ENCODE measurements at regions not wholly inside any gene's neighbourhood (a gene's known extent, or its start where the extent isn't known, plus 50 kb on each side); places are given as distances from the start of the nearest gene placed in this dataset.

GRCh38 chr13:81917810-81918209 lies 1576.9 kb upstream of the SPRY2 start:
- ChIA-PET CTCF (no interaction called here), POLR2A (no interaction called here)
- no peak for TF ChIP-seq CTCF (IDR thresholded peaks at IDR 0.05)
- no peaks in the 10 kb centered on the region for H3K36me3 Mint-ChIP-seq (ENCODE audit: low read depth)
- intact Hi-C loops (cut with micrococcal nuclease): no loop called here
- H3K4me3 Mint-ChIP-seq: no peak overlapping the region
- ATAC-seq (ENCODE audit: low read depth): no peak
- no peaks in the 10 kb centered on the region for H3K27me3 Mint-ChIP-seq
- H3K27ac Mint-ChIP-seq: no peak overlapping the region
- DNase-seq: no peak
- H3K4me1 Mint-ChIP-seq: no peaks in the 10 kb centered on the region
- H3K9me3 Mint-ChIP-seq: peaks cover 3% of the 10 kb centered on the region

- intact Hi-C loops (cut with micrococcal nuclease): no loop called here
- CTCF ChIA-PET: no interaction called here
These were observed 1575.5 kb upstream of the SPRY2 start for GRCh38 chr13:81916461-81916860.

GRCh38 chr13:81907787-81908372 lies 1567.0 kb upstream of the SPRY2 start:
- no peaks in the 10 kb centered on the region for H3K4me1 Mint-ChIP-seq
- intact Hi-C loops (cut with micrococcal nuclease): no loop called here
- no peak overlapping the region for H3K27ac Mint-ChIP-seq
- H3K9me3 Mint-ChIP-seq: peaks cover 3% of the 10 kb centered on the region
- no peak overlapping the region for H3K4me3 Mint-ChIP-seq
- H3K27me3 Mint-ChIP-seq: no peaks in the 10 kb centered on the region
- no peak for TF ChIP-seq CTCF (IDR thresholded peaks at IDR 0.05)
- no peaks in the 10 kb centered on the region for H3K36me3 Mint-ChIP-seq (ENCODE audit: low read depth)
- ChIA-PET CTCF (no interaction called here), POLR2A (no interaction called here)
- DNase-seq (no peak), ATAC-seq (ENCODE audit: low read depth) (no peak)

More at GRCh38 chr13:81916461-81916860, 1575.5 kb upstream of the SPRY2 start:
- no peak for TF ChIP-seq CTCF (IDR thresholded peaks at IDR 0.05)
- ATAC-seq (ENCODE audit: low read depth): no peak
- Mint-ChIP-seq H3K9me3 (peaks cover 3% of the 10 kb centered on the region), H3K27me3 (no peaks in the 10 kb centered on the region), H3K36me3 (ENCODE audit: low read depth) (no peaks in the 10 kb centered on the region), H3K4me3 (no peak overlapping the region), H3K4me1 (no peaks in the 10 kb centered on the region), H3K27ac (no peak overlapping the region)
- POLR2A ChIA-PET: no interaction called here
- DNase-seq: no peak

- Mint-ChIP-seq H3K4me3 (no peak overlapping the region), H3K27me3 (no peaks in the 10 kb centered on the region), H3K4me1 (no peaks in the 10 kb centered on the region), H3K36me3 (ENCODE audit: low read depth) (no peaks in the 10 kb centered on the region), H3K27ac (no peak overlapping the region), H3K9me3 (peaks cover 24% of the 10 kb centered on the region)
- ChIA-PET POLR2A (no interaction called here), CTCF (no interaction called here)
- ATAC-seq (ENCODE audit: low read depth) (no peak), DNase-seq (no peak)
- TF ChIP-seq CTCF (IDR thresholded peaks at IDR 0.05): no peak
- intact Hi-C loops (cut with micrococcal nuclease): no loop called here
These were observed 1547.9 kb upstream of the SPRY2 start for GRCh38 chr13:81888855-81889254.

- POLR2A ChIA-PET: no interaction called here
- Mint-ChIP-seq H3K4me3 (no peak overlapping the region), H3K27ac (no peak overlapping the region), H3K4me1 (no peaks in the 10 kb centered on the region), H3K9me3 (peaks cover 8% of the 10 kb centered on the region), H3K36me3 (ENCODE audit: low read depth) (no peaks in the 10 kb centered on the region), H3K27me3 (no peaks in the 10 kb centered on the region)
- ATAC-seq (ENCODE audit: low read depth) (no peak), DNase-seq (no peak)
- intact Hi-C loops (cut with micrococcal nuclease): no loop called here
- no peak for TF ChIP-seq CTCF (IDR thresholded peaks at IDR 0.05)
- CTCF ChIA-PET: no interaction called here
These were observed 1534.0 kb upstream of the SPRY2 start for GRCh38 chr13:81874681-81875661.
